GM12891 (cell line): ENCODE measurements at regions not wholly inside any gene's neighbourhood (a gene's known extent, or its start where the extent isn't known, plus 50 kb on each side); places are given as distances from the start of the nearest gene placed in this dataset.

Experiments
- DNase-seq: peaks from one replicate; pipeline ENCODE4 v3.0.0; 2011; ENCODE audit warnings: low spot score; ENCODE audit not compliant: insufficient read length
- FAIRE-seq: peaks from 2 replicates; lab custom pipeline; 2011; peaks lifted over from hg19 to GRCh38; lab: Jason Lieb, UNC
- PAX5 ChIP-seq: IDR thresholded peaks from 2 replicates; pipeline ENCODE4 v1.6.1; 2011; ENCODE audit warnings: low read length, moderate library complexity, mild to moderate bottlenecking; ENCODE audit not compliant: insufficient read depth, severe bottlenecking
- POLR2A ChIP-seq: IDR thresholded peaks from 2 replicates; pipeline ENCODE4 v1.6.1; 2011; ENCODE audit warnings: low read depth, low read length, control low read depth
- POLR2AphosphoS5 ChIP-seq: IDR thresholded peaks from 2 replicates; pipeline ENCODE4 v1.6.1; 2011; ENCODE audit warnings: low read depth, low read length, control low read depth
- POU2F2 ChIP-seq: IDR thresholded peaks from 2 replicates; pipeline ENCODE4 v1.6.1; 2011; ENCODE audit warnings: low read depth, mild to moderate bottlenecking, control low read depth, low read length, moderate library complexity
- SPI1 ChIP-seq: IDR thresholded peaks from 2 replicates; pipeline ENCODE4 v1.6.1; 2011; ENCODE audit warnings: low read depth, low read length, control low read depth
- TAF1 ChIP-seq: IDR thresholded peaks from 2 replicates; pipeline ENCODE4 v1.6.1; 2011; ENCODE audit warnings: low read depth, low read length, control low read depth

DNA sequence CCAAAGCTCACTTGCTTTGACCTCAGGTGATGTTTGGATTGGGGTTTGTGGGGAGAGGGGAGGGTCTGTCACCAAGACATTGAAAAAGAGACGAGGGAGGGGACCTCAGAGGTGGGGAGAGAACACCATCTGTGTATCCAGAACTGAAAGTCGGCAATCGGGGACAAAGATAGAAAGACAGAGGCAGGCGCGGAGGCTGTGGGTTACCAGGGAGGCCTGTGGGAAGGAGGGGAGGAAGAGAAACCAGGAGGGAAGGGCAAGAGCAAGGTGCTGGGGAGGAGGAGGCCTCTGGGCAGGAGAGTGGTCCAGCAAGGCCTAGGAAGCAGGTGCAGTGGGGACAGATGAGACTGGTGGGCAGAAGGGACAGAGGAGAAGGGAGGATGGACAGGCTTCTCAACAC, 211.2 kb downstream of the CDC5L start:
- no peak for FAIRE-seq

DNA sequence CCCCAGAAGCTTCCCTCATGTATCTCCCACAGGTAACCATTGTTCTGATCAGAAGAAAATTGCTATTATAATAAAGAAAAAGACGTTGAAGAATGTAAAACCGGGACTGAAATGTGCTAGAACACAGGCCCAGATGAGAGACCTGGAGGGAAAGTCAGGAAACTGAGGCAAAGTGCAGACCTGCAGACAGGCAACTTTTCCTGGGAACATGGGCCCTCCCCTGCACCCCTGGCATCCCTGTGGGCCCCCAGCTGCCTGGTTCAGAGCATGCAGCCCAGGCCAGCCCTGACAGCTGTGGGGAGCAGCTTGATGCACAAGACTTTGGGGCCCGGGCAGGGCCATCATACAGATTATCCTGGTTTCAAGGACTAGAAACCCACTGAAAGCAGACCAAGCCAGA, 212.2 kb downstream of the CDC5L start:
- FAIRE-seq (no peak), DNase-seq (no peak)
- TF ChIP-seq POLR2A (no peak), PAX5 (no peak), SPI1 (no peak), POU2F2 (no peak), TAF1 (no peak), POLR2AphosphoS5 (no peak)

More for the DNA sequence above, 211.2 kb downstream of the CDC5L start:
- no peak for DNase-seq
- TF ChIP-seq POLR2A (no peak), SPI1 (no peak), PAX5 (no peak), POU2F2 (no peak)

DNA sequence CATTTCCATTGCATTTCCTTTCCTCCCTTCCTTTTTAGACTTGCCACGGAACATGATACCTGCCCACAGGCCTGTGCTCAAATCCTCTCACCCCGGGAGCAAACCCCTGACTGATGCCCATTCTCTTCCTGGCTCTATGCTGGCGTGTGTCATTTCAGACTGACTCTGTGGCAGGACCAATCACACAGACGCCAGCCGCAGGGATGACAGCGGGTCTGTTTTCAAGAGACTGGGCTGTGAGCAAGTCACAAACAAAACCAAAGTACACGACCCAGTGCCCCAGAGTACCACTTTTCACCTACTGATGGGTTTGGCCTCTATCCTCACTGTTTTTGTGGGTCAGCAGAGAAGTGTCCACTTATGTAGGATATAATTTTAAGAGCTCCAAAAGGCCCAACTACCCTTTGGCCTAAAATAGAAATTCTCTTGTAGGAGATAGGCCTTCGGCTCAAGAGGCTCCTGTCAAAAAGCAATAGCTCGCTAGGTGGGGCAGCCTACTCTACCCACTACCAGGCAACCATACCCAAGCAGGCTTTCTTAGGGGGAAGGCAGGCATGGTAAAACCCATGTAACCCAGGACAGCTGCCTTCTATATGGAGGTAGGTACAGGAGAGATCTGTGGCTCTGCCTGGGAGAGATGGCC, 215.7 kb downstream of the CDC5L start:
- TF ChIP-seq POLR2AphosphoS5, result no peak
- no peak for TF ChIP-seq TAF1
- TF ChIP-seq SPI1, result no peak
- TF ChIP-seq POU2F2, result no peak
- no peak for TF ChIP-seq POLR2A
- TF ChIP-seq PAX5, result no peak
- FAIRE-seq (no peak), DNase-seq (no peak)

DNA sequence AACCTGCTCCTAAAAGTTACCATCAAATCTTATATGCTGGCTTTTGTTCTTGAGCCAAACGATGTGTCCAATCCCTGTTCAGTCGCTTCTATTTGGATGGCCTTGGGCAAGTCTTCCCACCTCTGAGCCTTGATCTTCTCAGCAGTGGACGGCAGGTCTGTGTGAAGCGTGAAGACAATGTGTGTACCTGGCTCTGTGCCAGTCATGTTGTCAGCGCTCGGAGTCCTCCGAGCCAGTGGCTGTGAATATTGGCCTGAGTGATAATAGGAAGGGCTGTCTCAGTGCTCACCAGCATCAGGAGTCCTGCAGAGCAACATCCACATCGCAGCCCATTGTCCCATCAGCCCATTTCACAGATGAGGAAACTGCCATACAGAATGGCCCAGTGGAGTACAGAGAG, 219.0 kb downstream of the CDC5L start:
- FAIRE-seq, result no peak
- TF ChIP-seq PAX5 (no peak), TAF1 (no peak), SPI1 (no peak), POU2F2 (no peak), POLR2AphosphoS5 (no peak), POLR2A (no peak)
- DNase-seq, result no peak

DNA sequence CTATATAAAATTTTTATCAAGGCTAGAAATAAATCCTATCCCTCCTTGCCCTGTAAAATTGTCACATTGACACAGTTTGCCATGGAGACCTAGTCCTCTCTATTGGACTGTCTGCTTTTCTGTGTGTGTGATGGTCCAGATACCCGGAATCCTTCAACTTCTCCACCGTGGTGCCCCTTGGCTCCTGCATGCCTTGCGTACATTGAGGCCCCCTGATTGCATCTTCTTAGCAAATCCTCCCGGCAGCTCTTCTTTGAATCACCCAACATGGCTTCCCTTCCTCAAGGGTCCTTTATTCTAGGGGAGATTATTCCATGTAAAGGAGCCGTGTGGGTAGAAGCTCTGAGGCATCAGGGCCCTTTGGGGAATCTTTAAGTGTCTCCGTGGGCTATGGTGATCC, 219.5 kb downstream of the CDC5L start:
- TF ChIP-seq SPI1, result no peak
- TF ChIP-seq TAF1, result no peak
- TF ChIP-seq PAX5, result no peak
- no peak for TF ChIP-seq POU2F2
- TF ChIP-seq POLR2AphosphoS5, result no peak
- TF ChIP-seq POLR2A, result no peak
- no peak for FAIRE-seq

DNA sequence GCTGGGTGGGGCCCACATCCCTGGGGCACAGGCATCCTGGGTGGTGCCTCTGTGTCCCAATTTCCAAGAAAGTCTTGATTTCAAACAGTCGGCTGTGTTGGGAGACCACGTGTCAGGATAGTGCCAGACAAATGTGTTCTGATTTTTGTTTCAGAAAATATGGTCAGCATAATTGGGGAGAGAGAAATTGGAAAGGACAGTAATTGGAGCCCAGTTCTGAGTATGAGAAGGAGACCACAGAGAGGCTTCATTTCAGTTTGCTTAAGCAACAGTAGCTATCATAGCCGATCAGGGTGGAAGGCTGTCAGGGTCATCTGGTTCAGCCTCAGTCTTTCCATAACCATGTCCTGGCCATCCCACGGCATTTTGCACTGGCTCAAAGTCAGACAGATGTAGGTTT, 220.7 kb downstream of the CDC5L start:
- no peak for TF ChIP-seq POLR2AphosphoS5
- no peak for TF ChIP-seq POU2F2
- no peak for TF ChIP-seq POLR2A
- TF ChIP-seq SPI1, result no peak
- no peak for TF ChIP-seq PAX5
- no peak for TF ChIP-seq TAF1
- DNase-seq (no peak), FAIRE-seq (no peak)

More for the DNA sequence above, 219.5 kb downstream of the CDC5L start:
- DNase-seq, result no peak

DNA sequence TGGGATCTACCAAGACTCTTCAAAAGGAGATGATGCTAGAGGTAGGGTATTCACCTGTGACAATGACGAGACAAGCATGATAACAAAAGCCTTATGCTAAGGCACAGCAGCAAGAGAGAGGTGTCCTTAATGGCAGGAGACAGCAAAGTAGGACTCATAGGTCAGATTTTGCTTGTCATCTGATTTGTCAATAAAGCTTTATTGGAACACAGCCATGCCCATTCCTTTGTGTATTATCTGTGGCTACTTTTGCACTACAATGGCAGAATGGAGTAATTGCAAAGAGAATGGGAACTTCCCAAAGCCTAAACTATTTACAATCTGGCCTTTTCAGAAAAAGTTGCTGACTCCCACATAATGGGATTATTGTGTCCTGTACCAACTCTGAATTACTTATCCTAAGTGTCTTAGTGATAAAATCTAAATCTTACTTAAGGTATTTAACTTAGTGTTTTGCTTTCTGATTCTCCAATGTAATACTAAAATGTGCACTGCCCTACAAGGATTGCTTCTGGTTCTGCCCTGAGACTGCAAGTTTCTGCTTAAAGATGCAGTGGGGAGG, 221.6 kb downstream of the CDC5L start:
- DNase-seq (no peak), FAIRE-seq (no peak)
- TF ChIP-seq POLR2A (no peak), SPI1 (no peak), PAX5 (no peak), POU2F2 (no peak), POLR2AphosphoS5 (no peak), TAF1 (no peak)

DNA sequence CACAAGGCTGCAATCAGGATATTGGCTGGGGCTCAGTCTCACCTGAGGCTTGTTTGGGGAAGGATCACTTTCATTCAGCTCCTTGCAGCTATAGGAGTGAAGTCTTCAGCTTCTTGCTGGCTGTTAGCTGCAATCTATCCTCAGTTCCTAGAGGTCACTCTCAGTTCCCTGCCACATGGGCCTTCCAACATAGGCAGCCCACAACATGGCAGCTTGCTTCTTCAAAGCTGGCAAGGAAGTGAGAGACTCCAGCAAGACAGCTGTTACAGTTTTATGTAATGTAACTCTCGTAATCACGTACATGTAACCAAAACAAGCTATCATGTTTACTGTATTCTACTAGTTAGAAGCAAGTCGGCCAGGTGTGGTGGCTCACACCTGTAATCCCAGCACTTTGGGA, 226.9 kb downstream of the CDC5L start:
- no peak for DNase-seq
- TF ChIP-seq POLR2AphosphoS5 (no peak), PAX5 (no peak), SPI1 (no peak), TAF1 (no peak), POLR2A (no peak), POU2F2 (no peak)
- FAIRE-seq, result no peak

DNA sequence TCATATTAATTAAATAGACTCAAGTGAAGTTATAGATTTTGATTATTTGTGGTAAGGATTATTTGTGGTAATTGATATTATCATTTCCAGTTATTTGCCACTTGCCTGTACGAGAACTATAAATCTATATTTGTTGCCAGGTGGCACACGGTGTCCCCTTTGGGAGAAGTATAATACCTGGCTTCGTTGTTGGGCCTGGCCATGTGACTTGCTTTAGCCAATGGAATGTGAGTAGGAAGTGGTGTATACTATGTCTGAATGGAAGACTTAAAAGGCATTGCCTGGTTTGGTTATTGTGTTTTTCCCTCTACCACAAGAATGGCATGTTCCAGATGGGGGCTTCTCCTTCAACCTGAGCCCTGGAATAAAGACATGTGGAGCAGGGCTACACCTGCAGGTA, 228.1 kb downstream of the CDC5L start:
- no peak for TF ChIP-seq TAF1
- TF ChIP-seq PAX5, result no peak
- no peak for TF ChIP-seq POU2F2
- TF ChIP-seq POLR2AphosphoS5, result no peak
- no peak for TF ChIP-seq POLR2A
- no peak for TF ChIP-seq SPI1
- DNase-seq, result no peak
- FAIRE-seq, result no peak

DNA sequence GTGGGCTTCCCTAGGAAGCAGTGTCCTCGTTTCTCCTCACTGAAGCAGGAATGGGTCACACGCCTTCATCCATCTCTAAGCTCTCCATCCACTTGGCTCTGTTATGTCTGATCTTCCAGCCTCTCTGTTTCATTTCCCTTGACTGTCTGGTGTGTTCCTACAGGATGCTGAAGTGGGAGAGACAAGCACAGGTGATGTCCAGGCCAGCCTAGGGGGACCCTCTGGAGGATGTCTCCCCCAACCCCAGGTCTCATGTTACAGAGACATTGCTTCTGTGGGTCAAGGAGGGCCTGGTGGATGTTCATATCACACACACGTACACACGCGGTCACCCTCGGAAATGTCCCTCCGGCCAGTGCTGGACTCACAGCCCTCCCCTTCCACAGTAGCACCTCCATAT, 229.9 kb downstream of the CDC5L start:
- no peak for DNase-seq
- FAIRE-seq, result no peak
- TF ChIP-seq TAF1 (no peak), POLR2A (no peak), SPI1 (no peak), POLR2AphosphoS5 (no peak), PAX5 (no peak), POU2F2 (no peak)

DNA sequence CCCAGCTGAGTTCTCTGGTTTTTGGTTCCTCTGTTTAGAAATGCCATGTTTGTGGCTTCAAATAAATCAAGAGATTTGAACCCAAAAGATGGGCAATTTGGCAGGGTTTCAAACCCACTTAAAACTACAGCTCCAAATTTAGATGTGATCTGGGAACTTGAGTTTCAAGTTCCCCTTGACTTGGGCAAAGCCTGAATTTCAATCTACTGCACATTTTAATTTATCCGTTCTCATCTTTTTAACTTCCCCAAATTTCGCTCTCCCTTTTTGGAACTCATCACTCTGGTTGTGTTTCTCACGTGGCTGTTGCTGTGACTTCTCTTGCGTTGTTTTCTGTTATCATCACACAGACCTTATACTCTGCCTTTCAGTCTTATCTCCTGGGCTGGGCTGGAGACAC, 230.9 kb downstream of the CDC5L start:
- FAIRE-seq (no peak), DNase-seq (no peak)
- TF ChIP-seq TAF1, result no peak
- TF ChIP-seq PAX5, result no peak
- no peak for TF ChIP-seq POLR2AphosphoS5
- TF ChIP-seq SPI1, result no peak
- no peak for TF ChIP-seq POU2F2
- no peak for TF ChIP-seq POLR2A
